Uterus (tissue), 3 donors: ENCODE measurements at regions not wholly inside any gene's neighbourhood (a gene's known extent, or its start where the extent isn't known, plus 50 kb on each side); places are given as distances from the start of the nearest gene placed in this dataset.

Source experiments
- DNase-seq, 2 donors: peaks; one replicate each; pipeline ENCODE4 v3.0.0-alpha.2; 2019 to 2020
- H3K27ac ChIP-seq, 2 donors: fragments of 200-600 bp; sonication (generic); 1 replicate in 1 of 2; 2 replicates in 1 of 2; pipeline ENCODE4 v1.5.1; 2016 to 2018
- H3K27me3 ChIP-seq, 2 donors: fragments of 200-600 bp; sonication (generic); one replicate each; pipeline ENCODE4 v1.5.1; 2018 to 2019; ENCODE audit warnings: control low read depth in 1 of 2
- H3K36me3 ChIP-seq, 2 donors: fragments of 200-600 bp; sonication (generic); one replicate each; pipeline ENCODE4 v1.5.1; 2019; ENCODE audit warnings: control low read depth in 1 of 2
- H3K4me1 ChIP-seq, 2 donors: fragments of 200-600 bp; sonication (generic); one replicate each; pipeline ENCODE4 v1.5.1; 2018 to 2019; ENCODE audit warnings: control low read depth in 1 of 2
- H3K4me3 ChIP-seq, 2 donors: fragments of 200-600 bp; sonication (generic); 1 replicate in 1 of 2; 2 replicates in 1 of 2; pipeline ENCODE4 v1.5.1; 2018 to 2019; ENCODE audit warnings: mild to moderate bottlenecking in 1 of 2
- H3K9me3 ChIP-seq, 2 donors: fragments of 200-600 bp; sonication (generic); one replicate each; pipeline ENCODE4 v1.5.1; 2019; ENCODE audit warnings: control low read depth in 1 of 2
- CTCF ChIP-seq, 4 experiments: fragments of 200-600 bp in 2 of 4; fragments of 450-650 bp in 2 of 4; sonication (generic) in 2 of 4; IDR thresholded peaks; one replicate each; pipeline ENCODE4 v1.5.1; 2016 to 2019; ENCODE audit warnings: antibody characterized with exemption in 4 of 4, mild to moderate bottlenecking in 2 of 4, moderate library complexity in 1 of 4
- POLR2A ChIP-seq, 2 donors: fragments of 450-650 bp; IDR thresholded peaks; one replicate each; pipeline ENCODE4 v1.6.1; 2016; ENCODE audit warnings: antibody characterized with exemption in 2 of 2, mild to moderate bottlenecking in 1 of 2, moderate library complexity in 1 of 2
- intact Hi-C: fragments of 100-400 bp; cut with DNase I; formaldehyde crosslinking; loops from one replicate; pipeline ENCODE4 v1.15.1; 2023; ENCODE audit warnings: low total_unique reads
- donor health status: DM: yes; HTN: yes; CAD: no.

GRCh38 chrX:26032111-26032912 lies 105.8 kb upstream of the MAGEB18 start:
- intact Hi-C loops = no loop called here
- H3K9me3 ChIP-seq = no peaks in the 10 kb centered on the region
- DNase-seq = no peak

GRCh38 chrX:26037367-26037766 lies 100.8 kb upstream of the MAGEB18 start:
- no peak for DNase-seq
- H3K4me1 ChIP-seq = no peaks in the 10 kb centered on the region
- intact Hi-C loops = no loop called here
- H3K4me3 ChIP-seq = no peak overlapping the region
- TF ChIP-seq CTCF (IDR thresholded peaks at IDR 0.05) = no peak
- TF ChIP-seq POLR2A (IDR thresholded peaks at IDR 0.05) = no peak
- H3K36me3 ChIP-seq = no peaks in the 10 kb centered on the region
- H3K9me3 ChIP-seq = no peaks in the 10 kb centered on the region
- H3K27me3 ChIP-seq = peaks cover 0 to 8% of the 10 kb centered on the region in 2 donors
- no peak overlapping the region for H3K27ac ChIP-seq

More at GRCh38 chrX:26032111-26032912, 105.8 kb upstream of the MAGEB18 start:
- H3K4me1 ChIP-seq = no peaks in the 10 kb centered on the region
- H3K4me3 ChIP-seq = no peak overlapping the region
- no peak overlapping the region for H3K27ac ChIP-seq
- H3K27me3 ChIP-seq = no peaks in the 10 kb centered on the region
- no peak for TF ChIP-seq POLR2A (IDR thresholded peaks at IDR 0.05)
- TF ChIP-seq CTCF (IDR thresholded peaks at IDR 0.05) = no peak
- no peaks in the 10 kb centered on the region for H3K36me3 ChIP-seq

GRCh38 chrX:26050099-26050498 lies 88.0 kb upstream of the MAGEB18 start:
- H3K27ac ChIP-seq = no peak overlapping the region
- TF ChIP-seq CTCF (IDR thresholded peaks at IDR 0.05) (no peak), POLR2A (IDR thresholded peaks at IDR 0.05) (no peak)
- H3K36me3 ChIP-seq = no peaks in the 10 kb centered on the region
- no peak overlapping the region for H3K4me3 ChIP-seq
- no peaks in the 10 kb centered on the region for H3K27me3 ChIP-seq
- H3K9me3 ChIP-seq = no peaks in the 10 kb centered on the region
- no peaks in the 10 kb centered on the region for H3K4me1 ChIP-seq
- DNase-seq = no peak
- intact Hi-C loops = no loop called here

GRCh38 chrX:26070882-26071281 lies 67.3 kb upstream of the MAGEB18 start:
- no peaks in the 10 kb centered on the region for H3K9me3 ChIP-seq
- DNase-seq = no peak
- no peaks in the 10 kb centered on the region for H3K27me3 ChIP-seq
- H3K4me1 ChIP-seq = no peaks in the 10 kb centered on the region
- H3K4me3 ChIP-seq = no peak overlapping the region
- no peak for TF ChIP-seq POLR2A (IDR thresholded peaks at IDR 0.05)
- no peak for TF ChIP-seq CTCF (IDR thresholded peaks at IDR 0.05)
- intact Hi-C loops = no loop called here
- no peaks in the 10 kb centered on the region for H3K36me3 ChIP-seq
- no peak overlapping the region for H3K27ac ChIP-seq

GRCh38 chrX:26071618-26072017 lies 66.5 kb upstream of the MAGEB18 start:
- no peaks in the 10 kb centered on the region for H3K27me3 ChIP-seq
- no peak overlapping the region for H3K27ac ChIP-seq
- H3K36me3 ChIP-seq = no peaks in the 10 kb centered on the region
- no peak overlapping the region for H3K4me3 ChIP-seq
- intact Hi-C loops = no loop called here
- no peaks in the 10 kb centered on the region for H3K4me1 ChIP-seq
- no peaks in the 10 kb centered on the region for H3K9me3 ChIP-seq
- no peak for DNase-seq
- no peak for TF ChIP-seq POLR2A (IDR thresholded peaks at IDR 0.05)
- no peak for TF ChIP-seq CTCF (IDR thresholded peaks at IDR 0.05)
